Keratinocyte (primary cell): ENCODE measurements at regions not wholly inside any gene's neighbourhood (a gene's known extent, or its start where the extent isn't known, plus 50 kb on each side); places are given as distances from the start of the nearest gene placed in this dataset.

Source experiments
- DNase-seq: peaks from one replicate; pipeline ENCODE4 v3.0.0-alpha.2; 2011; ENCODE audit warnings: low read depth, missing footprints, low spot score
- FAIRE-seq: peaks from 2 replicates; lab custom pipeline; 2011; peaks lifted over from hg19 to GRCh38; lab: Jason Lieb, UNC
- H2AFZ ChIP-seq: 2 replicates; pipeline ENCODE4 v1.6.0; 2012; ENCODE audit warnings: low read length, control low read depth, inconsistent platforms; ENCODE audit not compliant: control insufficient read depth
- H3K27ac ChIP-seq: 2 replicates; pipeline ENCODE4 v1.5.1; 2011; ENCODE audit warnings: low read length; ENCODE audit not compliant: control insufficient read depth, insufficient read depth
- H3K27me3 ChIP-seq: 3 replicates; pipeline ENCODE4 v1.6.0; 2011; ENCODE audit warnings: low read length; ENCODE audit not compliant: control insufficient read depth, insufficient read depth; ENCODE audit errors: extremely low read depth
- H3K36me3 ChIP-seq, 2 experiments: 2 replicates in 1 of 2; 3 replicates in 1 of 2; pipeline ENCODE4 v1.5.1; 2011; ENCODE audit warnings: low read length in 2 of 2, mild to moderate bottlenecking in 1 of 2; ENCODE audit not compliant: control insufficient read depth in 2 of 2, insufficient read depth in 2 of 2; ENCODE audit errors: extremely low read depth in 1 of 2
- H3K4me1 ChIP-seq: 3 replicates; pipeline ENCODE4 v1.5.1; 2011; ENCODE audit warnings: low read length; ENCODE audit not compliant: control insufficient read depth, insufficient read depth; ENCODE audit errors: extremely low read depth
- H3K4me2 ChIP-seq: 3 replicates; pipeline ENCODE4 v1.6.0; 2011; ENCODE audit warnings: low read depth, low read length; ENCODE audit not compliant: control insufficient read depth, insufficient read depth; ENCODE audit errors: extremely low read depth
- H3K4me3 ChIP-seq, 3 experiments: fragments of 200-600 bp in 1 of 3; sonication (generic) in 1 of 3; 2 replicates in 2 of 3; 3 replicates in 1 of 3; pipeline ENCODE4 v1.5.1; 2011 to 2016; ENCODE audit warnings: low read length in 3 of 3, mild to moderate bottlenecking in 3 of 3, control low read depth in 2 of 3, inconsistent platforms in 1 of 3, low read depth in 1 of 3, mixed read lengths in 1 of 3, mixed run types in 1 of 3, moderate library complexity in 1 of 3; ENCODE audit not compliant: control insufficient read depth in 2 of 3, insufficient read depth in 2 of 3; ENCODE audit errors: extremely low read depth in 1 of 3
- H3K79me2 ChIP-seq: 2 replicates; pipeline ENCODE4 v1.6.0; 2012; ENCODE audit warnings: low read length; ENCODE audit not compliant: control insufficient read depth, insufficient read depth
- H3K9ac ChIP-seq: 3 replicates; pipeline ENCODE4 v1.6.0; 2011; ENCODE audit warnings: low read length; ENCODE audit not compliant: control insufficient read depth, insufficient read depth; ENCODE audit errors: extremely low read depth
- H3K9me1 ChIP-seq: 3 replicates; pipeline ENCODE4 v1.6.0; 2011; ENCODE audit warnings: low read length; ENCODE audit not compliant: control insufficient read depth, insufficient read depth; ENCODE audit errors: extremely low read depth
- H3K9me3 ChIP-seq: 2 replicates; pipeline ENCODE4 v1.5.1; 2012; ENCODE audit warnings: low read depth, low read length; ENCODE audit not compliant: control insufficient read depth
- H4K20me1 ChIP-seq: 3 replicates; pipeline ENCODE4 v1.6.0; 2011; ENCODE audit warnings: low read length; ENCODE audit not compliant: control insufficient read depth, insufficient read depth; ENCODE audit errors: extremely low read depth
- EZH2 ChIP-seq: IDR thresholded peaks from one replicate; pipeline ENCODE4 v1.6.1; 2012; ENCODE audit warnings: inconsistent platforms, mild to moderate bottlenecking, low read length, moderate library complexity
- dilution Hi-C: fragments of 300-500 bp; cut with MboI; formaldehyde crosslinking; loops from one replicate; pipeline ENCODE4 v1.7.0; 2020; ENCODE audit warnings: low sequenced_read_pairs; ENCODE audit not compliant: extremely low pct_ligation_motif_present
- TF ChIP-seq, protein P1 (sequence below), 3 experiments: IDR thresholded peaks in 1 of 3; conservative IDR thresholded peaks in 1 of 3; optimal IDR thresholded peaks in 1 of 3; 2 replicates in 2 of 3; 3 replicates in 1 of 3; pipeline versions ENCODE3 to v1.5.1; 2011; ENCODE audit warnings: low read length in 3 of 3, mild to moderate bottlenecking in 3 of 3, moderate library complexity in 2 of 3, control low read depth in 1 of 3, inconsistent platforms in 1 of 3; ENCODE audit not compliant: insufficient read depth in 2 of 3; ENCODE audit errors: extremely low read depth in 1 of 3

DNA sequence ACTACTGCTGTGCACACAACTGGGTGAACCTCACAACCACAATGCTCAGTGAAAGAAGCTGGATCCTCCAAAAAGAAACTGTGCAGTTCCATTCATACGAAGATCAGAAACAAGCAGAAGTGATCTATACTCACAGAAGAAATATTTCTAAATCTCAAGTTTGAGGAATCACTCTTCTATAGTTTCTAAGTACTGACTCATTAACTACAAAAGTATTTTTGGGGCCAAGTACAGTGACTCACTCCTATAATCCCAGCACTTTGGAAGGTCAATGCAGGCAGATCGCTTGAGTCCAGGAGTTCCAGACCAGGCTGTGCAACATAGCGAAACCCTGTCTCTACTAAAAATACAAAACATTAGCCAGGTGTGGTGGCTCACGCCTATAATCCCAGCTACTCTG lies 51.3 kb upstream of the RELL1 start:
- no peak for FAIRE-seq
- DNase-seq = no peak
- dilution Hi-C loops = no loop called here
- no peaks in the 10 kb centered on the region for H3K27me3 ChIP-seq
- TF ChIP-seq, protein P1, sequence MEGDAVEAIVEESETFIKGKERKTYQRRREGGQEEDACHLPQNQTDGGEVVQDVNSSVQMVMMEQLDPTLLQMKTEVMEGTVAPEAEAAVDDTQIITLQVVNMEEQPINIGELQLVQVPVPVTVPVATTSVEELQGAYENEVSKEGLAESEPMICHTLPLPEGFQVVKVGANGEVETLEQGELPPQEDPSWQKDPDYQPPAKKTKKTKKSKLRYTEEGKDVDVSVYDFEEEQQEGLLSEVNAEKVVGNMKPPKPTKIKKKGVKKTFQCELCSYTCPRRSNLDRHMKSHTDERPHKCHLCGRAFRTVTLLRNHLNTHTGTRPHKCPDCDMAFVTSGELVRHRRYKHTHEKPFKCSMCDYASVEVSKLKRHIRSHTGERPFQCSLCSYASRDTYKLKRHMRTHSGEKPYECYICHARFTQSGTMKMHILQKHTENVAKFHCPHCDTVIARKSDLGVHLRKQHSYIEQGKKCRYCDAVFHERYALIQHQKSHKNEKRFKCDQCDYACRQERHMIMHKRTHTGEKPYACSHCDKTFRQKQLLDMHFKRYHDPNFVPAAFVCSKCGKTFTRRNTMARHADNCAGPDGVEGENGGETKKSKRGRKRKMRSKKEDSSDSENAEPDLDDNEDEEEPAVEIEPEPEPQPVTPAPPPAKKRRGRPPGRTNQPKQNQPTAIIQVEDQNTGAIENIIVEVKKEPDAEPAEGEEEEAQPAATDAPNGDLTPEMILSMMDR (optimal IDR thresholded peaks at IDR 0.05 in 1 of 3, IDR thresholded peaks at IDR 0.05 in 1 of 3, conservative IDR thresholded peaks at IDR 0.05 in 1 of 3; ENCODE audit: extremely low read depth in 1 of 3, insufficient read depth in 2 of 3, low read length in 3 of 3) = no peak
- TF ChIP-seq EZH2 = no peak
- H3K9me3 ChIP-seq = no peaks in the 10 kb centered on the region
- no peak overlapping the region for H3K9ac ChIP-seq
- no peak overlapping the region for H3K27ac ChIP-seq
- H3K36me3 ChIP-seq = no peaks in the 10 kb centered on the region
- H3K9me1 ChIP-seq = no peaks in the 10 kb centered on the region
- no peak overlapping the region for H3K4me3 ChIP-seq
- no peaks in the 10 kb centered on the region for H3K79me2 ChIP-seq
- H3K4me2 ChIP-seq = no peak overlapping the region
- H2AFZ ChIP-seq = no peak overlapping the region
- H4K20me1 ChIP-seq = no peaks in the 10 kb centered on the region
- H3K4me1 ChIP-seq = peaks cover 2% of the 10 kb centered on the region
